ENCODE measurements at regions not wholly inside any gene's neighbourhood (a gene's known extent, or its start where the extent isn't known, plus 50 kb on each side); places are given as distances from the start of the nearest gene placed in this dataset.

- no peak for DNase-seq
Measured at GRCh38 chr15:29352402-29352801, 82.8 kb upstream of the NSMCE3 start.

- DNase-seq = no peak
Measured at GRCh38 chr15:29349196-29349595, 79.6 kb upstream of the NSMCE3 start.

- DNase-seq = no peak
Measured at GRCh38 chr15:29348336-29348914, 78.8 kb upstream of the NSMCE3 start.

- DNase-seq = no peak
Measured at GRCh38 chr15:29346998-29347397, 77.4 kb upstream of the NSMCE3 start.

GRCh38 chr15:29345549-29346525, 76.2 kb upstream of the NSMCE3 start:
- no peak for DNase-seq

- no peak for DNase-seq
Measured at GRCh38 chr15:29344474-29344873, 74.9 kb upstream of the NSMCE3 start.

GRCh38 chr15:29343229-29343628, 73.6 kb upstream of the NSMCE3 start:
- DNase-seq = no peak

GRCh38 chr15:29342201-29342600, 72.6 kb upstream of the NSMCE3 start:
- DNase-seq = no peak

- DNase-seq = no peak
Measured at GRCh38 chr15:29337156-29337959, 67.7 kb upstream of the NSMCE3 start.

- DNase-seq = no peak
Measured at GRCh38 chr15:29334544-29334943, 64.9 kb upstream of the NSMCE3 start.

- no peak for DNase-seq
Measured at GRCh38 chr15:29333261-29333660, 63.6 kb upstream of the NSMCE3 start.

- DNase-seq = no peak
Measured at GRCh38 chr15:29331669-29332068, 62.0 kb upstream of the NSMCE3 start.

- DNase-seq = no peak
Measured at GRCh38 chr15:29331071-29331470, 61.4 kb upstream of the NSMCE3 start.

- DNase-seq = no peak
Measured at GRCh38 chr15:29324746-29325145, 55.1 kb upstream of the NSMCE3 start.

GRCh38 chr15:29323557-29323956, 53.9 kb upstream of the NSMCE3 start:
- DNase-seq = no peak

GRCh38 chr15:29322415-29322814, 52.8 kb upstream of the NSMCE3 start:
- DNase-seq = peak; percentile 65

GRCh38 chr15:29320420-29320819, 50.8 kb upstream of the NSMCE3 start:
- no peak for DNase-seq

- no peak for DNase-seq
Measured at GRCh38 chr15:29319823-29320222, 50.2 kb upstream of the NSMCE3 start.
